ENCODE measurements at regions not wholly inside any gene's neighbourhood (a gene's known extent, or its start where the extent isn't known, plus 50 kb on each side); places are given as distances from the start of the nearest gene placed in this dataset.

DNA sequence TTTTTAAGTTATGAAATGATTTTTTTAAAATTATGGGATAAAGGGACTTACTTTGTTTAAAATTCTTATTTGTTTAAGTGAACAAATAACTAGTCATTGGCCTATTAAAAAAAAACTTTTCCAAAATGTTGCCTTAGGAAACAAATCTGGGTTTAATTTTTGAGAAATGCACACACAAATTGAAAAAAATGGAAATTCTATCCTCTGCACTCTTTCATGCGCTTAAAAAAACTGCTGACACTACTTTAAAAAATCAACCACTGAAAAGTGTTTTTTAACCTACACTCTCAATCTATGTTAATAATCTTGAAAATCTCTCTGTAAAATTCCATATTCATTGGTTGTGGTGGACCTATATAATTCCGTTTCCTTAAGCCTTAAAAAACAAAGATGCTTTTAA lies 163.4 kb upstream of the DAB2 start:
- TF ChIP-seq, protein P1, sequence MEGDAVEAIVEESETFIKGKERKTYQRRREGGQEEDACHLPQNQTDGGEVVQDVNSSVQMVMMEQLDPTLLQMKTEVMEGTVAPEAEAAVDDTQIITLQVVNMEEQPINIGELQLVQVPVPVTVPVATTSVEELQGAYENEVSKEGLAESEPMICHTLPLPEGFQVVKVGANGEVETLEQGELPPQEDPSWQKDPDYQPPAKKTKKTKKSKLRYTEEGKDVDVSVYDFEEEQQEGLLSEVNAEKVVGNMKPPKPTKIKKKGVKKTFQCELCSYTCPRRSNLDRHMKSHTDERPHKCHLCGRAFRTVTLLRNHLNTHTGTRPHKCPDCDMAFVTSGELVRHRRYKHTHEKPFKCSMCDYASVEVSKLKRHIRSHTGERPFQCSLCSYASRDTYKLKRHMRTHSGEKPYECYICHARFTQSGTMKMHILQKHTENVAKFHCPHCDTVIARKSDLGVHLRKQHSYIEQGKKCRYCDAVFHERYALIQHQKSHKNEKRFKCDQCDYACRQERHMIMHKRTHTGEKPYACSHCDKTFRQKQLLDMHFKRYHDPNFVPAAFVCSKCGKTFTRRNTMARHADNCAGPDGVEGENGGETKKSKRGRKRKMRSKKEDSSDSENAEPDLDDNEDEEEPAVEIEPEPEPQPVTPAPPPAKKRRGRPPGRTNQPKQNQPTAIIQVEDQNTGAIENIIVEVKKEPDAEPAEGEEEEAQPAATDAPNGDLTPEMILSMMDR (IDR thresholded peaks at IDR 0.05), result no peak
- TF ChIP-seq POLR2A (IDR thresholded peaks at IDR 0.05), result no peak
- intact Hi-C loops (cut with DNase I; ENCODE audit: low total_unique reads), result loop anchor here (10.0 kb wide), 1 partner anchor 1137 kb away; no protein-coding TSS in a partner anchor
- WGBS, 2 donors, result 61 to 77% methylated on average over 2 of the region's 2 CpGs
- no peak for DNase-seq (ENCODE audit: low spot score in 2 of 2)
- no peak overlapping the region for H3K4me3 ChIP-seq (ENCODE audit: low read depth, poor library complexity, severe bottlenecking)

DNA sequence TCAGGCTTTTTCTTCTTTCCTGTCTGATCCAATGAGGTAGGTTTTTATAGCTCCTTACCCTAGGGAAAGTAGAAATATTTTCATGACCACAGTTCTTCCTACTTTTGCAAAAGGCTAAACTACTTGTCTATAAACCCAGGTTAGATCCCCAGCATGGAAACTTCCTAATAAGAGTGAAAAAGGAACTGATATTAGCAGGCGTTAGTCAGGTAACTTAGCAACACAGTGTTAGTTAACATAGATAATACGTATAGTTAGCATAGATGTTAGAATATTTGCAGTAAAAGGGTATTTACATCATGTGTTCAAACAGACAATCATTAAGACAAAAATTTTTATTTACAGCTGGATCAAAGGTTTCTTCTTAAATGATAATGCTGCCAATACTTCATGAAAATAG lies 162.9 kb upstream of the DAB2 start:
- intact Hi-C loops (cut with DNase I; ENCODE audit: low total_unique reads), result loop anchor here (10.0 kb wide), 1 partner anchor 1137 kb away; no protein-coding TSS in a partner anchor
- WGBS, 2 donors, result 76 to 78% methylated on average over 2 of the region's 2 CpGs
- TF ChIP-seq, protein P1 (IDR thresholded peaks at IDR 0.05), result no peak
- no peak for TF ChIP-seq POLR2A (IDR thresholded peaks at IDR 0.05)
- no peak for DNase-seq (ENCODE audit: low spot score in 2 of 2)
- no peak overlapping the region for H3K4me3 ChIP-seq (ENCODE audit: low read depth, poor library complexity, severe bottlenecking)

DNA sequence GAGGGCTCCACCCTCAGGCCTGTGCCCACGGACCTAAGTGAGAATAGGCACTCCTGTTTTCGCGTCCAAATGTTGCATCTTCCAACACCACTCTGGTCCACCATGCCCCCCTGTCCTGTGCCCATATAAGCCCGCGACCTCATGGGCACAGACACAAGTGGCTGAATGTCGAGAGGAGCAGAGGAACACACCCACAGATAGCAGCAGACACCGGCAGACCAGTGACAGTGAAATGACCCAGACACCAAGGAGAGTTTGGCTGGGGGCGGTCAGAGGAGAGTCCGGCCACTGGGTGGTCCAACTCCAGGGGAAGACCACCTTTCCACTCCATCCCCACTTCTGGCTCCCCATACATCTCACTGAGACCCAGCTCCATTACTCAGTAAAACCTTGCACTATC lies 161.4 kb upstream of the DAB2 start:
- TF ChIP-seq, protein P1 (IDR thresholded peaks at IDR 0.05), result no peak
- TF ChIP-seq POLR2A (IDR thresholded peaks at IDR 0.05), result no peak
- intact Hi-C loops (cut with DNase I; ENCODE audit: low total_unique reads), result loop anchor here (10.0 kb wide), 1 partner anchor 1139 kb away; no protein-coding TSS in a partner anchor
- 91 to 94% methylated on average over 9 of the region's 9 CpGs for WGBS, 2 donors
- DNase-seq (ENCODE audit: low spot score in 2 of 2), result no peak
- no peak overlapping the region for H3K4me3 ChIP-seq (ENCODE audit: low read depth, poor library complexity, severe bottlenecking)

DNA sequence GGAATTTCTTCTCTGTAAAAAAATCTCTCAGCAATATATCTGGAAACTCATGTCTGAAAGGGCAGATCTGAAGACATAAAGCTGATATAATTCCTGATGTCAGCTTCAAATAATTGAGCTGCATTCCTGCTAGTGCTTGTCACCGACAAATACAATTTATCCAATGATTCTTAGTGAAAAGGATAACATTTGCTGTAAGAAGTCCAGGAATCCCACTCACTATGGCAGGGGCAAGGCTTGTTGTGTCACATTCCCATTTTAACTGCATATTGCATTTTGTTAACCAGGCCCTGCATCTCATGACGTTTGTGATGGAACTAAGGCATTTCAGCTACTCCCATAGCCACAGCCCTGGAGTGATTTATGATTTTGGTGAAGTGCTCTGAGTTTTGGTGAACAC lies 160.1 kb upstream of the DAB2 start:
- TF ChIP-seq, protein P1 (IDR thresholded peaks at IDR 0.05), result no peak
- TF ChIP-seq POLR2A (IDR thresholded peaks at IDR 0.05), result no peak
- 44 to 45% methylated on average over 2 of the region's 2 CpGs for WGBS, 2 donors
- DNase-seq (ENCODE audit: low spot score in 2 of 2), result no peak
- intact Hi-C loops (cut with DNase I; ENCODE audit: low total_unique reads), result loop anchor here (10.0 kb wide), 1 partner anchor 1140 kb away; no protein-coding TSS in a partner anchor
- no peak overlapping the region for H3K4me3 ChIP-seq (ENCODE audit: low read depth, poor library complexity, severe bottlenecking)

DNA sequence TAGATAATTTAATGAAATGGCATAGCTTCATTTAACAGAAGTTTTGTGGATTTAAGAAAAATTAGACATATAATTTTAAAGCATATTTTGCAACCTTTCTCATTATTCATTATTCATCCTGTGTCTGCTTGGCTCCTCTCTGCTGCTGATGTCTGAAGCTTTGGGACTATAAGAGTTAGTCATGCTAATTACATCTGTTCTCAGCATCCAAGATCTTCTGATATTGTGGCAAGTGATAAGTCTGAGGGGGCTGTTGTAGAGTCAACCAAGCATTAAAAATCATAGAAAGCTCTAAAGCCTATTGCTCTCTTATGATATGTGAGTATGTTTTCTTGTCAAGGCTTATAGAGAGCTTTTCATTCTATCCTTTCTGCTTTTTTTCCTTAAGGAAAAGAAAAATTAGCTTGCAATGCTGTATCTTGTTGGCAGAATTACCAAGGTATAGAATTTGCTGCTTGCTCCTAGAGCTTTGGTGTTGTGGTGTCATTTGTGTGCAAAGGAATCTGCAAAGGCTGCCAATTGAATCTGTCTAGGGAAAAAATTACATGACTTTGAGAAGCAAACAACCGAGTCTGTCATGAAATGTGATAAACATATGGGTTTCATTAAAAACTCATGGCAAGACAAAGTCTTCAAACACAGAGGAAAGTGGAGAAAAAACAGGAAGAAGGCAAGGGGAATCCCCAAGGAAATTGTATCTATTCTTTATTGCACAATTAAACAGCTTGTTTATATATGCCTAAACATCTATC lies 156.1 kb upstream of the DAB2 start:
- no peak for DNase-seq (ENCODE audit: low spot score in 2 of 2)
- no peak for TF ChIP-seq POLR2A (IDR thresholded peaks at IDR 0.05)
- TF ChIP-seq, protein P1 (IDR thresholded peaks at IDR 0.05), result no peak
- 5% methylated on average over 1 of the region's 1 CpG for WGBS, 2 donors
- intact Hi-C loops (cut with DNase I; ENCODE audit: low total_unique reads), result loop anchor here (10.0 kb wide), 1 partner anchor 1144 kb away; no protein-coding TSS in a partner anchor
- no peak overlapping the region for H3K4me3 ChIP-seq (ENCODE audit: low read depth, poor library complexity, severe bottlenecking)
